ENCODE measurements at regions not wholly inside any gene's neighbourhood (a gene's known extent, or its start where the extent isn't known, plus 50 kb on each side); places are given as distances from the start of the nearest gene placed in this dataset.
"Not testable (repeated sequence)": the region's sequence is repeated elsewhere in the genome, so short reads cannot be mapped to it uniquely, and the experiment has no call there.

DNA sequence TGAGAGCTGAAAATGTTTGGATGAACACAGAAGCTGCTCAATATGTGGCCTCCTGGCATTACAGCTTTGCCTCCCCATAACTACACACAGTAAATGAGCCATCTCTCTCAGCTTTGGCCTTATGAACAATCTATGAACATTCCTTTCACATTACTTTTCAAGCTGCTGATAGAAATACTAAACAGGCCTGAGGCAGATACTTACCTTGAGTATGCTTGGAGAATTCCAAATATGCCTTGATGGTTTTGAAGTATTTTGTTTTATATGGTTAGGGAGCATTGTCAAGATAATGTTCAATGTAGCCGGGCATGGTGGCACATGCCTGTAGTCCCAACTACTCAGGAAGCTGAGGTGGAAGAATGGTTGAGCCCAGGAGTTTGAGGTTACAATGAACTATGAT, 104.5 kb downstream of the CD24 start:
- no peaks in the 10 kb centered on the region for H3K4me1 Mint-ChIP-seq
- peaks cover 18% of the 10 kb centered on the region for H3K36me3 Mint-ChIP-seq
- H3K27me3 Mint-ChIP-seq = no peaks in the 10 kb centered on the region
- H3K9me3 Mint-ChIP-seq = peaks cover 13% of the 10 kb centered on the region
- H3K4me3 Mint-ChIP-seq = no peak overlapping the region
- H3K27ac Mint-ChIP-seq = no peak overlapping the region
- ATAC-seq = no peak

DNA sequence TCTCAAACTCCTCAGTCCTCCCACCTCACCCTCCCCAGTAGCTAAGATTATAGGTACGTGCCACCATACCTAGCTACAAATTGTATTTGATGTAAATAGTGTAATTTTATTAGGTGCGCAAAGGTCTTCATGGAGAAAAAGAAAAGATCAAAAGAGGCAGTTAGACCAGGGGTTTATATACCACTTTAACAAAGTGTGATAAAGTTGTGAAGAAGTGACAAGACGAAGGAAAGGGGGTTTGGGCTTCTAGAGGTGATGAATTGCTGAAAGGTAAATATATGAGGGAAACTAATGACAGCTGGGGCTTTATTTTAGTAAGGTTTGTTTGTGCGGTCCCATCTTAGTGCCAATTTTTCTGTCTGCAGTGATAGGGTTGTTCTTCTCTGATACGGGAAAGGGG, 105.3 kb downstream of the CD24 start:
- Mint-ChIP-seq H3K27me3 (no peaks in the 10 kb centered on the region), H3K36me3 (peaks cover 18% of the 10 kb centered on the region), H3K4me1 (no peaks in the 10 kb centered on the region), H3K4me3 (no peak overlapping the region), H3K9me3 (peaks cover 13% of the 10 kb centered on the region), H3K27ac (no peak overlapping the region)
- no peak for ATAC-seq

DNA sequence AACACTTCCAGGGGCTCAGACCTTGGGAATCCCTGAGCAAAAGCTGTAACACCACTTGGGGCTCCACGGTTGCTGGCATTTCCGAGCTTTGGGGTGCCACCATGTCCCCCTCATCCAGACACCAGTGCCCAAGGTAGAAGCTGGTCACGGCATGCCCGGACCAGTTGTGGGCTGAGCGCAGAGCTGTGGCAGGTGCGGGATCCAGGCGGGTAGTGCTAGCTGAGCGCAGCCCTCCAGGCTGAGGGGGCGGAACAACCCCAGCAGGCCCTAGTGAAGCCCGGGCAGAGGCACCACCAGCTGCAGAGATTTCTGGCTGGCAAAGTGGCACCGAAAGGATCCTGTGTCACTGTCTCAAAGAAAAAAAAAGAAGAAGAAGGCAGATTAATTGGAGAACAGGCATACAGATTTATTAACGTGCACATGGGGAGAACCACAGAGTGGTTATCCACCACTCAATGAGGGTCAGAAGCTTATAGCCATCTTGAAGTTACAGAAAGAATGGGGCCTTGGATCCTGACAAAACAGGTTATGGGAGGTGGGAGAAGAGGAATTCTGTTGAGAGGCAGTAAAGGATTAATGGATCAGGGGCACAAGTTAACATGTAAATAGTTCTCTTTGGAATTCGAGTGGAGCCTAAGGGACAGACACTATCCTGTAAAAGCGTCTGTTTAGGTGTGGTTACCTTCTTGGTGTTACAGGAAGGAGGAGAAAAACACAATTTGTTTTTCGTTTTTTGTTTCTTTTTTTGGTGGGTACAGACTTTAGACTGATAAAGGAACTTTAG, 107.5 kb downstream of the CD24 start:
- Mint-ChIP-seq H3K4me3 (no peak overlapping the region), H3K9me3 (peaks cover 19% of the 10 kb centered on the region), H3K27me3 (no peaks in the 10 kb centered on the region), H3K27ac (no peak overlapping the region), H3K36me3 (peaks cover 25% of the 10 kb centered on the region), H3K4me1 (no peaks in the 10 kb centered on the region)
- no peak for ATAC-seq

DNA sequence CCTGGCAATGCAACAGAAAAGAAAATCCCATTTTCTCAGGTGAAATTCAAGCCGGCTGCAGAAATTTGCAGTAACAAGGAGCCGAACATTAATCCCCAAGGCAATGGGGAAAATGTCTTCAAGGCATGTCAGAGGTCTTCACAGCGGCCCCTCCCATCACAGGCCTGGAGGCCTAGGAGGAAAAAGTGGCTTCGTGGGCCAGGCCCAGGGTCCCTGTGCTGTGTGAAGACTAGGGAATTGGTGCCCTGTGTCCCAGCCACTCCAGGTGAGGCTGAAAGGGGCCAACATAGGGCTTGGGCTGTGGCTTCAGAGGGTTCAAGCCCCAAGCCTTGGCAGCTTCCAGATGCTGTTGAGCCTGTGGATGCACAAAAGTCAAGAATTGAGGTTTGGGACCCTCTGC, 111.7 kb downstream of the CD24 start:
- peaks cover 14% of the 10 kb centered on the region for H3K36me3 Mint-ChIP-seq
- no peaks in the 10 kb centered on the region for H3K4me1 Mint-ChIP-seq
- no peak overlapping the region for H3K4me3 Mint-ChIP-seq
- H3K27ac Mint-ChIP-seq = no peak overlapping the region
- no peak for ATAC-seq
- H3K27me3 Mint-ChIP-seq = no peaks in the 10 kb centered on the region
- H3K9me3 Mint-ChIP-seq = peaks cover 18% of the 10 kb centered on the region

DNA sequence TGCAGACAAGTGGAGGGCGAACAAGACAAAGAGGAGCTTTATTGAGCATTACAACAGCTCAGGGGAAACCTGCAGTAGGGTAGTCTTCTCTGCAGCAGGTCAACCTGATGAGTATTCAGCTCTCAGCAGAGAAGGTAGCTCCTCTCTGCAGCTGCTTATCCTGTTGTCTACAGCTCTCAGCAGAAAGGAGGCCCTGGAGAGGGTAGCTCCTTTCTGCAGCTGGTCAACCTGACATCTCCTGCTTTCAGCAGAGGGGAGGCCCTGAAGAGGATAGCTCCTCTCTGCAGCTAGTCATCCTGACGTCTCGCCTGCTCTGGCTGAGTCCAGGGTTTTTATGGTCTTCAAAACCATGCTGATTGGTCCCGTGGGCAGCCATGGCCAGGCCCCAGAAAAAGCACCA, 113.6 kb downstream of the CD24 start:
- H3K9me3 Mint-ChIP-seq = peaks cover 18% of the 10 kb centered on the region
- H3K27me3 Mint-ChIP-seq = no peaks in the 10 kb centered on the region
- H3K36me3 Mint-ChIP-seq = peaks cover 8% of the 10 kb centered on the region
- ATAC-seq = no peak
- no peak overlapping the region for H3K27ac Mint-ChIP-seq
- H3K4me1 Mint-ChIP-seq = no peaks in the 10 kb centered on the region
- no peak overlapping the region for H3K4me3 Mint-ChIP-seq

DNA sequence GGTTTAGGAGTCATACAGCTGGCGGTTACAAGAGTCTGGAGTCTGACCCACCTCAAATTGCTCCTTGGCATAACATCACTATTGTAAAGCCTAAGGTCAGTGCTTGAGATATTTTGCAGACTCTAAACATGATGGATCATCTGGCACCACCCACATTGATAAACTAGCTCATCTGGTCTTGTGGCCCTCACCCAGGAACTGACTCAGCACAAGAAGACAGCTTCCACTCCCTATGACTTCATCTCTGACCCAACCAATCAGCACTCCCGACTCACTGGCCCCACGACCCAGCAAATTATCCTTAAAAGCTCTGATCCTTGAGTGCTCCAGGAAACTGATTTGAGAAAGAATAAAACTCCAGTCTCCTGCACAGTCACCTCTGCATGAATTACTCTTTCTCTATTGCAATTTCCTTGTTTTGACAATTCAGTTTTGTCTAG, 115.9 kb downstream of the CD24 start:
- Mint-ChIP-seq H3K4me3 (no peak overlapping the region), H3K27me3 (no peaks in the 10 kb centered on the region), H3K27ac (no peak overlapping the region), H3K4me1 (no peaks in the 10 kb centered on the region), H3K9me3 (peaks cover 18% of the 10 kb centered on the region), H3K36me3 (peaks cover 8% of the 10 kb centered on the region)
- ATAC-seq = no peak

DNA sequence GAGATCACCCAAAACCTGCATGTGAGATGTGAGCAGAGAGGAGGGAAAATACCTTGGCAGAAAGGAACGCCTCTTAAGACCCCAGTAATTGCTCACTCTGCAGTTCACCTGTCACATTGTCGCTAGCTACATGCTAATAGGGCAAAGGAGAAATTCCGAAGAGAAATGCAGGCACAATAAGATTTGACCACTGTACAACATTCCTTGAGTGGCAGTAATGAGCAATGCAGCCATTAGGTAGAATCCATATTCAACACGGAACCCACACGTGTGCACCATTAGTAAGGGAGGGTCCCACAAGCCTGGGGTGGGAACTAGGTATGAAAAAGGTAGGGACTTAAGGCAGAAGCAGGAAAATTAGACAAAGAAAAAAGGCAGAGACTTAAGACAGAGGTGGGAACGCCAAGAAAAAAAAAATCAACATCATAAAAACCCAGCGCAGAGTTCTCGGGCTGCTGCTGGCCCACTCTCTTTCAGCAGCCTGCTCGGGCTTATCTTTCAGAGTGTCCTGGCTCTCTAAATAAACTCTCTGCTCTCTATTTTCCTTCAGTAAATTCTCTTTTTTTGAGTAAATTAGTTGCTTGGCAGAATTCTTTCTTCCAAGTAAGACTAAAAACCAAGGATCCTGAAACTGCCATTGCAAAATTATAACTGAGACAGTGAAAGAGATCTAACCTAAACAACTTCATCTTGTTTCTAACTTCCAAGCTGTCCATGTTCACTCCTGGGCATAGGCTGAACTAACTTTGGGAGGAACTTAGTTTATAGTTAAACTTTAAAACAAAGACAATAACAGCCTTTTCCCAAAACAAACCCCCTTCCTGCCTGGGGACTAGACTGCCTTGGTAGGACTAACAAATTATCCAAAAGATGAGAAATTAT, 116.5 kb downstream of the CD24 start:
- ATAC-seq = no peak
- Mint-ChIP-seq H3K9me3 (peaks cover 18% of the 10 kb centered on the region), H3K27me3 (no peaks in the 10 kb centered on the region), H3K36me3 (peaks cover 8% of the 10 kb centered on the region), H3K4me1 (no peaks in the 10 kb centered on the region), H3K27ac (no peak overlapping the region), H3K4me3 (no peak overlapping the region)

DNA sequence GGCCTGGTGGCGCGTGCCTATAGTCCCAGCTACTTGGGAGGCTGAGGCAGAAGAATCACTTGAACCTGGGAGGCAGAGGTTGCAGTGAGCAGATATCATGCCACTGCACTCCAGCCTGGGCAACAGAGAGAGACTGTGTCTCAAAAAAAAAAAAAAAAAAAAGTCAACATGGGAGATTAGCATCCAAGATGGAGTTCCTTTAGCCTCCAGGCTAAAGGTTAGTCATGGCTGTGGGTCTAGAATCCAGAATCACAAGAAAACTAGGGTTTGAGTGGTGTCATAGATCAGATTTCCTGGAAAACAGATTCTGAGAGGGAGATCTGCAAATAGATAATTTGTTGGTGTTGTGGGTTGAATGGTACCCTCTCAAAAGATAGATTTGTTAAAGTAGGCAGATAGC, 117.2 kb downstream of the CD24 start:
- peaks cover 15% of the 10 kb centered on the region for H3K9me3 Mint-ChIP-seq
- H3K4me1 Mint-ChIP-seq, H3K4me3 Mint-ChIP-seq, H3K27ac Mint-ChIP-seq, H3K36me3 Mint-ChIP-seq, H3K27me3 Mint-ChIP-seq, ATAC-seq: not testable (repeated sequence)

DNA sequence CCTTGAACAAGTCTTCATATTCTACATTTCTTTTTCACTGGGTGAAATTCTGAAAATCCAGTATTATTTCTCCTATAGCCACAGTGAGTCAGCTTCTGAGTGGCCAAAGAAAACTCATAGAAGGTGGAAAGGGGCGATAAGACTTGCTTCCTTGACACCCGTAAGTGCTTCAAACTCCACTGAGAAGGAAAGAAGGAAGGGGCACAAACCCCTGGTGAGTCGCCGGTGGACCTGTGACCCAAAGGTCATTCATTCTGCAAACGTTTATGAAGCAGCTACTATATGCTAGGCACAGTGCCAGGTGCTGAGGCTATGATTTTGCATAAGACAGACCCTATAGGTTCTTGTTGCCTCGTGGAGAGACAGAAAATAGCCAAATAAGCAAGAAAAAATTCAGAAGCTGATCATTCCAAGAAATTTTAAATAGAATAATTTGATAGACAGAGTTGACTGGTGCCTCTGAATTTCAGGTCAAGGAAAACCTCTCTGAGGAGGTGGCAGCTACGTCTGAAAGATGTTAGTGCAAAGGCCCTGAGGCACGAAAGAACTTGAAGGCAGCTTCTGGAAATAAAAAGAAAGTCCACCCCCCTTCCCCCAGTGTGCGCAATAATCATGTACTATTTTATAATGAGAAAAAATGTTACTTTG, 118.2 kb downstream of the CD24 start:
- ATAC-seq = no peak
- Mint-ChIP-seq H3K36me3 (no peaks in the 10 kb centered on the region), H3K4me3 (no peak overlapping the region), H3K4me1 (no peaks in the 10 kb centered on the region), H3K27ac (no peak overlapping the region), H3K9me3 (peaks cover 14% of the 10 kb centered on the region), H3K27me3 (no peaks in the 10 kb centered on the region)

DNA sequence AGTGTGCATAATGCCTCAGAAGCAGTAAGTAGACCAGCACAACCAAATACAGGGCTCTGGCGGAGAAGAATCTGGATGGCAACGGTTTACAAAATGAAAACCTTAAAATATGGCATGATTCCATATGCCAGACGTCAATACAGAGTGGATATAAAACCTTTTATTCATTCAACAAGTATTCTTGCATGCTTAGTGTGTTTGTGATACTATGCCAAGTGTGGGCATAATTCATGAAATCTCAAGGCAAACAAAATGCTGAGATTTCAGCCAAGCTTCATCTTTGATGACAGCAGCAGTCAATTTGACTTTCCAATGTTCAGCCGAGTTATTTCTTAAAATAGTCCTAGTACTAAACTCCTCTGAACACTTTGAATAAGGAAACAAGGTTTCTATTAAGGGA, 119.4 kb downstream of the CD24 start:
- no peak for ATAC-seq
- Mint-ChIP-seq H3K27me3 (no peaks in the 10 kb centered on the region), H3K9me3 (peaks cover 9% of the 10 kb centered on the region), H3K27ac (no peak overlapping the region), H3K4me3 (no peak overlapping the region), H3K4me1 (peaks cover 1% of the 10 kb centered on the region), H3K36me3 (no peaks in the 10 kb centered on the region)

DNA sequence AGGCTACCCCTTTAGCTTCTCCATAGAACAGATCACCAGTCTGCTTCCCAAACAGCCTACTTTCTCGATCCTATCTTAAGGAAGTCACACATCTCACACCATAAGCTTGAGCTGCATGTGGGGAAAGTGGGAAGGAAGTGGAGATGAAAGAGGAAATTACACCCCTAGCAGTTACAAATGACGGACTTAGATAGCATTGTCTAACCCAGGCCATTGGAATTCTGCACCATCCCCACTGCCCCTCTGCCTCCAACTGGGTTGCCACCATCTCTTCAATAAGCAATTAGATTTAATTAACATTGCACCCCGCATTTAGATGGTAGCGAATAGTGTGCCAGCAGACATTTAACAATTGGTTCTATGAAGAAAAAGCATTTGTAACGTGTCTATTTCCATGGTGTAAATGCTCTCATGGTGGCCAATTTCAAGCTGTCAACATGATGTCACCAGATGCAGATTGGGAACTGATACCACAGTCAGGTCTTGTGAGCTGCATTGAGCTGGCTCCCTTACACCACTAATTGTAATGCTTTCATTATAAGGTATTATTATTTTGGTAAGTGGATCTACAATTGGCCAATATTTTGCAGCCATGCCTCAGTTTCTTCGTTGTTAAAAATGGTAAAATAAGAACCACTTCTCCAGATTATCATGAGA, 124.7 kb downstream of the CD24 start:
- peak; percentile 54 for ATAC-seq
- Mint-ChIP-seq H3K4me3 (no peak overlapping the region), H3K4me1 (peaks cover 49% of the 10 kb centered on the region), H3K27ac (peak overlapping the region; percentile 68), H3K9me3 (peaks cover 2% of the 10 kb centered on the region), H3K27me3 (no peaks in the 10 kb centered on the region), H3K36me3 (no peaks in the 10 kb centered on the region)

DNA sequence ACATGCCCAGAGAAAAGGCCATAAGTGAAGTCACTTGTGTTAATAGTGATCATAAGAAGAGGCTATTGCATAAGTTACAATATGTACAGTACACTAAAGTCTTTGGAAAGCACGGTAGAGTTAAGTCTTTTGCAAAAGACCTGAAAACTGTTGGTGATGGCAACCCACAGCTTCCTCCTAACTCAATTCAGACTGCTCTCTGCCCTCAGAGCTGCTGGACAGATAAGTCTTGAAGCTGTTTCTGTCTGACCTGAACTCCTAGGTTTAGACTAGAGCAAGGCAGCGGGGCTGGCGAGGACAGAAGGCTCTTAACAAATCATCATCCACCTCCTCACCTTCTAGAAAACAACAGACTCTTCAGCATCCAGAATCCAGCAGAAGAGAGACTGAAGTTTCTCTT, 125.4 kb downstream of the CD24 start:
- H3K4me1 Mint-ChIP-seq = peaks cover 53% of the 10 kb centered on the region
- ATAC-seq = peak; percentile 40
- no peaks in the 10 kb centered on the region for H3K27me3 Mint-ChIP-seq
- peaks cover 2% of the 10 kb centered on the region for H3K9me3 Mint-ChIP-seq
- no peak overlapping the region for H3K4me3 Mint-ChIP-seq
- H3K36me3 Mint-ChIP-seq = no peaks in the 10 kb centered on the region
- H3K27ac Mint-ChIP-seq = peak overlapping the region; percentile 68

DNA sequence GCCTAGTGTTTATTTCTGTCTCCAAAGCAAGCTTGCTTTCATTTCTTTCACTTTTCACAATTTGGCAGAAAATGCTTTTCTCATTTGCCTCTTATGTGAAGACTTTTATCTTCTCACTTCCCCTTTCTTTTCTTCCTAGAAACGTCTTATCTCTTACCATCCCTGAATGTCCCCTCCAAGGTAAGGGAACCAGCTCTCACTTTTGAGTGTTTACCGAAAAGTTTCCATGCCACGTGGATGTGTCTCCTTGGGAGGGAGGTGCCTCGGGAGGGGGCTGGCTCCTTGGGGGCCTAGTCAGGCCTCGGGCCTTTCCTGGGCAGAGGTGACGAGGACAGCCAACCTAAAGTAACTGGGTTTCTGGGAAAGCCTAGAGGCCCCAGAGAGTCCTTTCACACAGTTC, 127.4 kb downstream of the CD24 start:
- ATAC-seq = peak; percentile 69
- Mint-ChIP-seq H3K27me3 (no peaks in the 10 kb centered on the region), H3K9me3 (no peaks in the 10 kb centered on the region), H3K4me1 (peaks cover 53% of the 10 kb centered on the region), H3K4me3 (peak overlapping the region; percentile 63), H3K27ac (peak overlapping the region; percentile 79), H3K36me3 (no peaks in the 10 kb centered on the region)

DNA sequence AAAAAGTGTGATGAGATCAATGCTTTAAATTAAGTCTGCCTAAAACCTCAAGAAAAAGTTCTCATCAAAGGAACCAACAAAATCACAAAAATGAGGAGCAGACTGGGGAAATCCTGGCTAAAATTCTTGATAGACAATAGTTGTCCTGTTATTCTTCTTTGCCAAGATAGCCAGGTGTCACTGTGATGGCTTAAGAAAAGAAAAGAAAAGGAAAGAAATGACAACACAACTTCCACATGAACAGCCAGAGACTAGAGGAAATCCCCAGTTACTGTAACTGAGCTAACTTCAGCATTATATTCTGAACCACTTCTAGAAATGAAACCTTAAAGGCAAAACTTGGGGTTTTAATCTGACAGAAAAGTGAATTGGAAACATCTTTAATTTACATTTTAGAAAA, 129.6 kb downstream of the CD24 start:
- Mint-ChIP-seq H3K4me3 (peak overlapping the region; percentile 9), H3K36me3 (no peaks in the 10 kb centered on the region), H3K4me1 (peaks cover 50% of the 10 kb centered on the region), H3K27me3 (no peaks in the 10 kb centered on the region), H3K9me3 (no peaks in the 10 kb centered on the region), H3K27ac (peak overlapping the region; percentile 73)
- ATAC-seq = peak; percentile 74

All from stimulated activated memory B cell treated with anti-CD40 and anti-IgM and Interleukin-4, amounts not matched to agents 10 μg/mL and 1 μg/mL and 100 μg/mL, for 72 hours (primary cell).